IPS-20b (cell line): ENCODE measurements at regions not wholly inside any gene's neighbourhood (a gene's known extent, or its start where the extent isn't known, plus 50 kb on each side); places are given as distances from the start of the nearest gene placed in this dataset.

Experiments
- H3K27ac ChIP-seq: one replicate; pipeline ENCODE4 v1.5.1; 2013; ENCODE audit warnings: low read length
- H3K27me3 ChIP-seq: 2 replicates; pipeline ENCODE4 v1.6.1; 2013; ENCODE audit warnings: mild to moderate bottlenecking, low read length, inconsistent platforms; ENCODE audit not compliant: insufficient read depth
- H3K36me3 ChIP-seq: 2 replicates; pipeline ENCODE4 v1.6.1; 2013; ENCODE audit warnings: low read depth, mild to moderate bottlenecking, inconsistent platforms, low read length, moderate library complexity; ENCODE audit not compliant: insufficient read depth
- H3K4me1 ChIP-seq: 2 replicates; pipeline ENCODE4 v1.6.1; 2013; ENCODE audit warnings: mild to moderate bottlenecking, control low read depth, inconsistent platforms, low read length, moderate library complexity; ENCODE audit not compliant: insufficient read depth
- H3K4me3 ChIP-seq: 2 replicates; pipeline ENCODE4 v1.5.1; 2013; ENCODE audit warnings: mild to moderate bottlenecking, low read length, inconsistent platforms
- H3K9ac ChIP-seq: 2 replicates; pipeline ENCODE4 v1.6.1; 2013; ENCODE audit warnings: low read depth, mild to moderate bottlenecking, inconsistent platforms, low read length, moderate library complexity
- H3K9me3 ChIP-seq: 2 replicates; pipeline ENCODE4 v1.6.1; 2013; ENCODE audit warnings: mild to moderate bottlenecking, low read depth, low read length, inconsistent platforms; ENCODE audit not compliant: insufficient read depth

- no peak overlapping the region for H3K27ac ChIP-seq
- no peaks in the 10 kb centered on the region for H3K27me3 ChIP-seq
- H3K4me1 ChIP-seq: no peaks in the 10 kb centered on the region
- peaks cover 18% of the 10 kb centered on the region for H3K9me3 ChIP-seq
- no peak overlapping the region for H3K4me3 ChIP-seq
- no peak overlapping the region for H3K9ac ChIP-seq
- H3K36me3 ChIP-seq: no peaks in the 10 kb centered on the region
Observed at GRCh38 chr10:128556182-128557110, 430.2 kb upstream of the MKI67 start.

- no peaks in the 10 kb centered on the region for H3K36me3 ChIP-seq
- no peaks in the 10 kb centered on the region for H3K4me1 ChIP-seq
- no peak overlapping the region for H3K27ac ChIP-seq
- H3K9ac ChIP-seq: no peak overlapping the region
- H3K4me3 ChIP-seq: no peak overlapping the region
- H3K27me3 ChIP-seq: no peaks in the 10 kb centered on the region
- peaks cover 19% of the 10 kb centered on the region for H3K9me3 ChIP-seq
Observed at GRCh38 chr10:128557149-128557710, 431.0 kb upstream of the MKI67 start.

GRCh38 chr10:128560406-128560805 lies 434.2 kb upstream of the MKI67 start:
- no peak overlapping the region for H3K9ac ChIP-seq
- no peak overlapping the region for H3K4me3 ChIP-seq
- peaks cover 5% of the 10 kb centered on the region; the same call in 1 of the 2 replicates for H3K9me3 ChIP-seq
- H3K36me3 ChIP-seq: no peaks in the 10 kb centered on the region
- no peaks in the 10 kb centered on the region for H3K4me1 ChIP-seq
- no peaks in the 10 kb centered on the region for H3K27me3 ChIP-seq
- H3K27ac ChIP-seq: no peak overlapping the region

- Histone ChIP-seq H3K27me3 (no peaks in the 10 kb centered on the region), H3K27ac (no peak overlapping the region)
Observed at GRCh38 chr10:128560993-128561392, 434.8 kb upstream of the MKI67 start.

GRCh38 chr10:128563387-128563786 lies 437.2 kb upstream of the MKI67 start:
- Histone ChIP-seq H3K36me3 (no peaks in the 10 kb centered on the region), H3K9me3 (peaks cover 5% of the 10 kb centered on the region; the same call in 1 of the 2 replicates), H3K4me1 (no peaks in the 10 kb centered on the region), H3K27me3 (no peaks in the 10 kb centered on the region), H3K9ac (no peak overlapping the region), H3K27ac (no peak overlapping the region), H3K4me3 (no peak overlapping the region)

More at GRCh38 chr10:128560993-128561392, 434.8 kb upstream of the MKI67 start:
- Histone ChIP-seq H3K9me3 (peaks cover 5% of the 10 kb centered on the region; the same call in 1 of the 2 replicates), H3K36me3 (no peaks in the 10 kb centered on the region), H3K9ac (no peak overlapping the region), H3K4me3 (no peak overlapping the region), H3K4me1 (no peaks in the 10 kb centered on the region)

- H3K9ac ChIP-seq: no peak overlapping the region
- H3K36me3 ChIP-seq: no peaks in the 10 kb centered on the region
- H3K4me3 ChIP-seq: no peak overlapping the region
- H3K27me3 ChIP-seq: no peaks in the 10 kb centered on the region
- H3K4me1 ChIP-seq: no peaks in the 10 kb centered on the region
- H3K27ac ChIP-seq: no peak overlapping the region
- H3K9me3 ChIP-seq: peaks cover 5% of the 10 kb centered on the region; the same call in 1 of the 2 replicates
Observed at GRCh38 chr10:128563904-128564303, 437.7 kb upstream of the MKI67 start.

GRCh38 chr10:128566361-128566968 lies 440.2 kb upstream of the MKI67 start:
- Histone ChIP-seq H3K9me3 (peaks cover 1% of the 10 kb centered on the region; the same call in 1 of the 2 replicates), H3K27me3 (no peaks in the 10 kb centered on the region), H3K36me3 (no peaks in the 10 kb centered on the region), H3K27ac (no peak overlapping the region), H3K9ac (no peak overlapping the region), H3K4me3 (no peak overlapping the region), H3K4me1 (no peaks in the 10 kb centered on the region)

- H3K4me3 ChIP-seq: no peak overlapping the region
- H3K9ac ChIP-seq: no peak overlapping the region
- no peaks in the 10 kb centered on the region for H3K4me1 ChIP-seq
- H3K27ac ChIP-seq: no peak overlapping the region
- H3K27me3 ChIP-seq: no peaks in the 10 kb centered on the region
- no peaks in the 10 kb centered on the region for H3K36me3 ChIP-seq
- no peaks in the 10 kb centered on the region for H3K9me3 ChIP-seq
Observed at GRCh38 chr10:128567551-128567950, 441.3 kb upstream of the MKI67 start.

GRCh38 chr10:128568041-128568440 lies 441.8 kb upstream of the MKI67 start:
- Histone ChIP-seq H3K4me1 (no peaks in the 10 kb centered on the region), H3K27ac (no peak overlapping the region), H3K9me3 (no peaks in the 10 kb centered on the region), H3K9ac (no peak overlapping the region), H3K27me3 (no peaks in the 10 kb centered on the region), H3K4me3 (no peak overlapping the region), H3K36me3 (no peaks in the 10 kb centered on the region)

GRCh38 chr10:128568491-128568890 lies 442.3 kb upstream of the MKI67 start:
- Histone ChIP-seq H3K4me1 (no peaks in the 10 kb centered on the region), H3K4me3 (no peak overlapping the region), H3K36me3 (no peaks in the 10 kb centered on the region), H3K27me3 (no peaks in the 10 kb centered on the region), H3K9ac (no peak overlapping the region), H3K9me3 (no peaks in the 10 kb centered on the region), H3K27ac (no peak overlapping the region)

- 0 out of 2 replicates have a peak, but pooled peaks cover 2% of the 10 kb centered on the region for H3K4me1 ChIP-seq
- H3K36me3 ChIP-seq: no peaks in the 10 kb centered on the region
- H3K27me3 ChIP-seq: no peaks in the 10 kb centered on the region
- no peak overlapping the region for H3K27ac ChIP-seq
- no peaks in the 10 kb centered on the region for H3K9me3 ChIP-seq
- H3K9ac ChIP-seq: no peak overlapping the region
- H3K4me3 ChIP-seq: no peak overlapping the region
Observed at GRCh38 chr10:128568990-128569945, 443.0 kb upstream of the MKI67 start.
